HPDE6-E6E7 (cell line): ENCODE measurements at regions not wholly inside any gene's neighbourhood (a gene's known extent, or its start where the extent isn't known, plus 50 kb on each side); places are given as distances from the start of the nearest gene placed in this dataset.

Experiments used
- DNase-seq: peaks from one replicate; pipeline ENCODE4 v3.0.0; 2011; ENCODE audit warnings: missing footprints; ENCODE audit errors: extremely low spot score

DNA sequence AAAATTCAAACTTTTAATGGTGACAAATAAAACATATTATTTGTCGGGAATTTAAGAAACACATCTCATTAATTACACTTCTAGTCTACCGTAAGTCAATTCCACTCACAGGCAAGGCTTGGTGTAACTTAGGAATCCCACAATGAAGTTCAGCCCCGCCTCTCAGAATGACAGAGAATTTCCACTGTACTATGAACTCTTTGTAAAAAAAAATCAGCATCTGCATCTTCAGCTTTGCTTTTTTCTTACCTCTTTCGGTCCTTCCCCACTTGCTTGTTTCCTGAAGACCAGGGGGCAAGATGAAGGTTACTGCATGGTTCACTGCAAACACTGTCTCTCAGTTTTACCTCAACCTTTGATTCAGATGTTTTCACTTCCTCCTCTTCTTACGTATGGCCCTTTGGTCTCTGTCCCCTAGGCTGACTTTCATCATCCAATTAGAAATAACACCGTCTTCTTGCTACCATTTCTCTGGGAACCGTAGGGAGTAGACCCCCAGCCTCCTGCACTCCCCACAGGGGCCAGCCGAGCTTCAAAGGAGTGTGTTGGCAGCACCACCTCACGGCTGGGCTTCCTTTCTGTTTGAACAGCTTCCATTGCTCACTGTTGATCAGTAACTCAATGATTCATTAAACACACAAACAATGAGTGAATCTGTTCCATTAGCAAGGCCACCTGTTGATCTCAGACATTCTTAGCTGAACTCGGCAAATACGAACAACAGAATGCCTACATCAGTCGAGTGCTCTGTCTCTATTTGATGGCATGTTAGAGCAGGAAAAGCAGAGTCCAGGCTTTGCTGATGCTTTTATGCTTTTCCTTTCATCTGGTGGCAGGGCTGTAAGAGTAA lies 343.0 kb downstream of the BMP4 start:
- peak; percentile 64 for DNase-seq

- DNase-seq, result no peak
Measured at GRCh38 chr14:53610947-53611346, 345.7 kb downstream of the BMP4 start.

DNA sequence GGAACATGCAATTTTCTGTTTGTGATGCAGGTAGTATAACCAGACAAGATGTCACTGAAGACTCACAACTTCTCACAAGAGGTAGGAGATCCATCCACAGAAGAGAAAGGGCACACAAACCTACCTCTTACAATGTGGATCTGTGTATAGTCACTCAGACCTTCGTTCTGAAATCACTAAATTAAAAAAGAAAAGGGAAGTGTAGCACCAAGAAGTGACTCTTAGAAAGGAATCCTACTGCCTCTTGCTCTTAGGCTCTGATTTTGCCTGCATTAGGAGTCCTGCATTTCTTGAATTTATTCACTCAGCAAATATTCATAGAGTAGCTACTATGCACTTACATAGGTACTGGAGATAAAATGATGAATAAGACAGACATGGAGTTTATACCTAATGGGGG lies 347.6 kb downstream of the BMP4 start:
- DNase-seq, result no peak

DNA sequence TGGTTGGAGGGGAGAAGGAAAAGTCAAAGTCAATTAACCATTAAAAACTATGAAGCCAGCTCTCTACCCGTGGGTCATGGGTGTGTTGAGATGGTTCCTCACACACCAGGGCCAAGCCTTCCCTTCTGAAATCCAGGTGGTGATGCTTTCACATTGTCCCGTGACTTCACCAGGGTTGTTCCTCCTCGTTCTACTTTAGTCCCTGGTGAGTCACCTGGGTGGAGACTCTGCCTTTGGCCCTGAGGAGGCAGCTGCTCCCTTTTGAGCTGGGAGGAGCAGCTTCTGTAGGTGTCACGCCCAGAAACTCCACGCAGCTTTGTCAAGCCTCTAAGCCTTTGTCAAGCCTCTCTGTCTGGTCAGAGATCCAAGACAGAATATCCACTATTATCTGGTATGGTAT lies 348.3 kb downstream of the BMP4 start:
- DNase-seq, result peak; percentile 71

DNA sequence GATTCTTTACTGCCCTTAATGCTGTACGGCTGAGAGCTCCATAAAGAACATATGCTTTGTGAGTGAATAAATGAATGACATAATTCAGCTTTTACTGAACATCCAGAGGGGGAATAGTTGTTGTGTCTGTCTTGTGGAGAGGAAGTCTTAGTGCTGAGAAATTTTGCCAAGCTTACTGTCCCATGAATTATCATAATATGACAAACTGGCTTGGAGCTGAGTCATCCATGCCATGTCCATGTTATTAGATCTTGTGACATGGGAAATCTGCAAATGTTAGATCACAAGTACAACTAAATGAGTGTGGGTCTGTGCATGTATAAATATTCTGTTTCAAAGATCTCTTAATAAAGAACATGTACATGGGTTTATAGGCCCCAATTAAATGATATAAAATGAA lies 350.4 kb downstream of the BMP4 start:
- no peak for DNase-seq

DNA sequence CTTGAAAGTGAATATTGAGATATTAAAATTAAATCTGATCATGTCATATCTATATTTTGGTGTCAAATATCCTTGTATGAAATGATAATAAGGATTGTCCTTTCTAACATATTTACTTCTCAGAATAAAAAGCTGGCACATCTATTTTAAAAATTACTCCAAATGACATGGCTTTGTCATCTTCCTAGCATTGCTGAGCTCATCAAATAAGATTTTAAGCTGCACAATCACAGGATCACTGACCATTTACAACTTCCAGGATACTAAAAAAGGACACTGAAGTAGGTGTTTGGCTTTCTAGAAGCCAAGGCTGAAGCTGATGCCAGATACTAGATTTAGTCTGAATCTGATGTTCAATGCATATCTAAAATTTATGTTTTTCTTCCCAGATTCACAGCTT lies 351.1 kb downstream of the BMP4 start:
- no peak for DNase-seq

DNA sequence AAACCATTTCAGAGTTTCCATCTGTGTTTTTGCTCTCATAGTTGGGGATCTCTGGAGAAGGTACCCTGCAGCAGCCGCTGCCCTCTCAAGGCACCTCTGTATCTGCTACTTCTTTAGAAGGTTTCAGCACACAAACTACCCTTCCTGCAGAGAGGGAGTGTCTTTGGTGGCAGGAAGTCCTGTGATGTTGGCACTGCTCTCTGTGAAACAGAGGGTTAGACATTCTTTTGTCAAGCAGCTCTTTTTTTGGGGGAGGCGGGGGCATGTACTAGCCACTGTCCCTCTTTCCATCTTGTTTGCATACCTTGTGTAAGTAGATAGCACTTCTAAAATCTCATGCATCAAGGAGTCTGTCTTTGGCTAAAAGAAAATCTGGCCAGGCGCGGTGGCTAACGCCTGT lies 352.6 kb downstream of the BMP4 start:
- DNase-seq, result no peak

DNA sequence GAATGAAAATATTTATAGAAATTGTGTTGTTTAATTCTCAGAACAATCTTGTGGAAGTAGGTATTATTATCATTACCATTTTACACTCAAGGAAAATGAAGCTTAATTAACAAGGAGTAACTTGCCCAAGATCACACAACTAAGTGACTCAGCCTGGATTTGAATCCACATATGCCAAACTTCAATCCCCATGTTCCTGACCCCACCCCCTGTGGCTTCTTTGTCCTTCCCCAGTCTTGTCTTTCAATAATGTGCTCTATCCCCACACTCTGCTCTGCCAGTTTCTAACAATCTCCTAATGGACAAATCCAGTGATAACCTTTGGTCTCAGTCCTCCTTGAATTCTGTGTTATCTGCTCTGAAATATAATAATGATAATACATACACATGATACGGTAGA lies 355.2 kb downstream of the BMP4 start:
- DNase-seq, result no peak

- DNase-seq, result no peak
Measured at GRCh38 chr14:53599221-53599945, 357.2 kb downstream of the BMP4 start.

GRCh38 chr14:53596853-53597525 lies 359.6 kb downstream of the BMP4 start:
- DNase-seq, result no peak

GRCh38 chr14:53591816-53592215 lies 364.8 kb downstream of the BMP4 start:
- DNase-seq, result no peak

- DNase-seq, result no peak
Measured at GRCh38 chr14:53581504-53581903, 375.1 kb downstream of the BMP4 start.

DNA sequence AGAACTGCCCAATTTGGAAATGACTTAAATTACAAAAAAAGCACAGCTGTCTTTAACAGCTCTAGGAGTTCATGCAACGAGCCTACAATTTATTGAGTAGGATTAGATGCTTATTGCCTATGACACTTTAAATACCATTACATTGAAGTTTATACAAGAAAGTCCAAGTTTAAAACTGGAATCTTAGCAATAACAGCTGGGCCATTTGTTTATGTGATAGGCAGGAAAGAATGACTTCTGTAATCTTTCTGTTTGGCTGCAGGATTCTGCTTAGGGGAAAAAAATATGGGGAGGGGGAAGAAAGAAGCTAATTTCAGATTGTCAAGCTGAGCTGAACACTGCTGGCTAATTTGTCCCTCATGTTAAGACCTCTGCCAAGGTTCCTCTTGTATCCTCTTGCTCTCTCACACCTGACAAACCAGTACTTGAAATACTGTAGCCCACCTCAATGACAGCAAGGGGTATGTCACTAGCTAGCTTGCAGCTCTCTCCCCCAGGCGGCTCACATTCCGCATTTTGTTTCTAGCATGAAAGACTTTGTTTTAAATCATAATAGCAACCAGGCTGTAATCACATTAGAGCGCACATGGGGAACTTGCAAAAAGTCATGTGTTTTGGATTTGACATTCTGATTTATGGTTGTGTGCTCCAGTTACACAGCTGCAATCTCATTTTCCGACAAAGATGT lies 384.8 kb downstream of the BMP4 start:
- DNase-seq, result no peak

GRCh38 chr14:53570411-53571387 lies 385.9 kb downstream of the BMP4 start:
- DNase-seq, result no peak

GRCh38 chr14:53569446-53569845 lies 387.2 kb downstream of the BMP4 start:
- no peak for DNase-seq

- DNase-seq, result no peak
Measured at GRCh38 chr14:53567236-53567780, 389.3 kb downstream of the BMP4 start.

- no peak for DNase-seq
Measured at GRCh38 chr14:53564870-53565269, 391.8 kb downstream of the BMP4 start.

GRCh38 chr14:53563628-53564027 lies 393.0 kb downstream of the BMP4 start:
- DNase-seq, result no peak

GRCh38 chr14:53553221-53553620 lies 400.1 kb upstream of the DDHD1 start:
- no peak for DNase-seq

DNA sequence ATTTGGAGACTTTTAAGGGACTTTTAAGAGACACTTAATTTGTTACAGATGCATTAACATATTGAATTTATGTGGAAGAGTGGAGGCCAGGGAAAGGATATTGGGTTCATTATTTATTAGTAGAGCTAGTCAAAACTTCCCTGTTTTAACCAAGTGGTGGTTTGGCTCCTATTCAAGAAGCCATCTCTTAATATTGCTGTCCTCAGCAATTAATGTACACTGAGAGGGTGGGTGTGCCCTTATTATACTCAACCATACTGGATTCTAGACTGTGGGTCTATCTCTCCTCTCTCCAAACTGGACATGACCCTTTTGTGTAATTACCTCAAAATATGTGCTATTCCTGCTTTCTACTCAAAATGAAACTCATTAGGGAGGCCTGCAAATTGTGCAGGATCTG lies 398.7 kb upstream of the DDHD1 start:
- DNase-seq, result no peak

DNA sequence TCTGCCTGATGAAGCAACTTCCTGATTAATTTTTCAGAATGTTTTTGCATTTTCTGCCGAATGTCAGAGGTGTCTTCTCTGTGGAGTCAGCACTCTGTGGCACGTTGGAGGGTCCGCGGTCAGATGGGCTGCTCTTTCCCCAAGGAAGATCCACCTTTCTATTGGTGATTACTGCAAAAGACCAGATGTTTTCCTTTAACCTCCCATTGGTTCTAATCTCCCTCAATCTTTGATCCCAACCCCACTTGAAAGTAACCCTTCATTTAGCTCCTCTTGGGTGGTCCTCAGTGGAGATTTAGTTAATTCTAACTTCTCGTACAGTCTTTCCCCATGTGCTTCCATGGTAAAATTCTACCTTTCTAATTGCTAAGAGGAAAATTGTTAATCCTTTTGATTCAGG lies 397.7 kb upstream of the DDHD1 start:
- DNase-seq, result no peak
